ENCODE measurements at regions not wholly inside any gene's neighbourhood (a gene's known extent, or its start where the extent isn't known, plus 50 kb on each side); places are given as distances from the start of the nearest gene placed in this dataset.

GRCh38 chr10:21171197-21171935 is 274.3 kb upstream of the NEBL start:
- peak; percentile 28 for TF ChIP-seq CTCF (IDR thresholded peaks at IDR 0.05)
- Mint-ChIP-seq H3K9me3 (peaks cover 6% of the 10 kb centered on the region), H3K27me3 (ENCODE audit: low read depth, poor library complexity) (peaks cover 51% of the 10 kb centered on the region), H3K36me3 (ENCODE audit: low read depth) (peaks cover 2% of the 10 kb centered on the region), H3K27ac (no peak overlapping the region), H3K4me3 (peak overlapping the region; percentile 16), H3K4me1 (peaks cover 60% of the 10 kb centered on the region)
- no peak for DNase-seq

- TF ChIP-seq CTCF (IDR thresholded peaks at IDR 0.05), result no peak
Measured at GRCh38 chr10:21170216-21170615, 273.1 kb upstream of the NEBL start.

GRCh38 chr10:21169271-21169670 is 272.2 kb upstream of the NEBL start:
- no peak overlapping the region for H3K27ac Mint-ChIP-seq
- peaks cover 30% of the 10 kb centered on the region for H3K27me3 Mint-ChIP-seq (ENCODE audit: low read depth, poor library complexity)
- H3K4me1 Mint-ChIP-seq, result peaks cover 52% of the 10 kb centered on the region
- peaks cover 8% of the 10 kb centered on the region for H3K9me3 Mint-ChIP-seq
- TF ChIP-seq CTCF (IDR thresholded peaks at IDR 0.05), result no peak
- peaks cover 5% of the 10 kb centered on the region for H3K36me3 Mint-ChIP-seq (ENCODE audit: low read depth)
- no peak for DNase-seq
- no peak overlapping the region for H3K4me3 Mint-ChIP-seq

More at GRCh38 chr10:21170216-21170615, 273.1 kb upstream of the NEBL start:
- H3K4me3 Mint-ChIP-seq, result peak overlapping the region; percentile 21
- H3K27ac Mint-ChIP-seq, result no peak overlapping the region
- H3K4me1 Mint-ChIP-seq, result peaks cover 56% of the 10 kb centered on the region
- DNase-seq, result no peak
- peaks cover 5% of the 10 kb centered on the region for H3K36me3 Mint-ChIP-seq (ENCODE audit: low read depth)
- H3K9me3 Mint-ChIP-seq, result peaks cover 8% of the 10 kb centered on the region
- H3K27me3 Mint-ChIP-seq (ENCODE audit: low read depth, poor library complexity), result peaks cover 39% of the 10 kb centered on the region

- H3K9me3 Mint-ChIP-seq, result peaks cover 11% of the 10 kb centered on the region
- no peak overlapping the region for H3K4me3 Mint-ChIP-seq
- peaks cover 20% of the 10 kb centered on the region for H3K27me3 Mint-ChIP-seq (ENCODE audit: low read depth, poor library complexity)
- no peak overlapping the region for H3K27ac Mint-ChIP-seq
- DNase-seq, result no peak
- peaks cover 13% of the 10 kb centered on the region for H3K36me3 Mint-ChIP-seq (ENCODE audit: low read depth)
- peaks cover 50% of the 10 kb centered on the region for H3K4me1 Mint-ChIP-seq
- TF ChIP-seq CTCF (IDR thresholded peaks at IDR 0.05), result no peak
Measured at GRCh38 chr10:21167288-21168010, 270.3 kb upstream of the NEBL start.

GRCh38 chr10:21166557-21167287 is 269.6 kb upstream of the NEBL start:
- H3K4me1 Mint-ChIP-seq, result peaks cover 43% of the 10 kb centered on the region
- no peak for DNase-seq
- H3K27me3 Mint-ChIP-seq (ENCODE audit: low read depth, poor library complexity), result peaks cover 13% of the 10 kb centered on the region
- peaks cover 19% of the 10 kb centered on the region for H3K9me3 Mint-ChIP-seq
- peaks cover 17% of the 10 kb centered on the region for H3K36me3 Mint-ChIP-seq (ENCODE audit: low read depth)
- H3K4me3 Mint-ChIP-seq, result no peak overlapping the region
- TF ChIP-seq CTCF (IDR thresholded peaks at IDR 0.05), result no peak
- H3K27ac Mint-ChIP-seq, result peak overlapping the region; percentile 81
